Epithelial cell of esophagus (primary cell): ENCODE measurements at regions not wholly inside any gene's neighbourhood (a gene's known extent, or its start where the extent isn't known, plus 50 kb on each side); places are given as distances from the start of the nearest gene placed in this dataset.

Experiments
- DNase-seq: peaks from one replicate; pipeline ENCODE4 v3.0.0; 2010; ENCODE audit warnings: low read depth
- H3K4me3 ChIP-seq: 2 replicates; pipeline ENCODE4 v1.5.1; 2011; ENCODE audit warnings: mild to moderate bottlenecking, low read length, control low read depth
- TF ChIP-seq, protein P1 (sequence below): IDR thresholded peaks from 2 replicates; pipeline ENCODE4 v1.5.1; 2011; ENCODE audit warnings: low read depth, mild to moderate bottlenecking, low read length, control low read depth, inconsistent platforms; ENCODE audit not compliant: insufficient read depth; ENCODE audit errors: missing control alignments

DNA sequence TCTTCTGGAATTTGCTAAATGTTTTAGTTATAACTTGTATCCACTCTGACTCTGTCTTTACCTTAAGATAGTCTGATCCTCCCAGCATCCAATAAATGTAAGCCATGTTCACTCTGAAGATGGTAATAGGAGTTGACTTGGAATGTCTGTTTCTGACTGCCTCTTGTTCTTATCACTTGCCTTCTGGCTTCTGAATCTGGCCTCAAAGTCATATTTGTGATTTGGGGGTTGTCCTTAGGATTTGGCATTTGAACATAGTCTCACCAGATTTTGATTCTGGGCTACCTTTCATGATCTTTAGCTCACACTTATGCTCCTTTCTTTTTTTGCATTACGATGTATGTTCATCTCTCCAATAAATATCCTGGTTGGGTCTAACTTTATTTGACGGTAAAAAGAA, 247.0 kb downstream of the SH2D4B start:
- no peak overlapping the region for H3K4me3 ChIP-seq
- no peak for DNase-seq
- TF ChIP-seq, protein P1, sequence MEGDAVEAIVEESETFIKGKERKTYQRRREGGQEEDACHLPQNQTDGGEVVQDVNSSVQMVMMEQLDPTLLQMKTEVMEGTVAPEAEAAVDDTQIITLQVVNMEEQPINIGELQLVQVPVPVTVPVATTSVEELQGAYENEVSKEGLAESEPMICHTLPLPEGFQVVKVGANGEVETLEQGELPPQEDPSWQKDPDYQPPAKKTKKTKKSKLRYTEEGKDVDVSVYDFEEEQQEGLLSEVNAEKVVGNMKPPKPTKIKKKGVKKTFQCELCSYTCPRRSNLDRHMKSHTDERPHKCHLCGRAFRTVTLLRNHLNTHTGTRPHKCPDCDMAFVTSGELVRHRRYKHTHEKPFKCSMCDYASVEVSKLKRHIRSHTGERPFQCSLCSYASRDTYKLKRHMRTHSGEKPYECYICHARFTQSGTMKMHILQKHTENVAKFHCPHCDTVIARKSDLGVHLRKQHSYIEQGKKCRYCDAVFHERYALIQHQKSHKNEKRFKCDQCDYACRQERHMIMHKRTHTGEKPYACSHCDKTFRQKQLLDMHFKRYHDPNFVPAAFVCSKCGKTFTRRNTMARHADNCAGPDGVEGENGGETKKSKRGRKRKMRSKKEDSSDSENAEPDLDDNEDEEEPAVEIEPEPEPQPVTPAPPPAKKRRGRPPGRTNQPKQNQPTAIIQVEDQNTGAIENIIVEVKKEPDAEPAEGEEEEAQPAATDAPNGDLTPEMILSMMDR, result no peak

DNA sequence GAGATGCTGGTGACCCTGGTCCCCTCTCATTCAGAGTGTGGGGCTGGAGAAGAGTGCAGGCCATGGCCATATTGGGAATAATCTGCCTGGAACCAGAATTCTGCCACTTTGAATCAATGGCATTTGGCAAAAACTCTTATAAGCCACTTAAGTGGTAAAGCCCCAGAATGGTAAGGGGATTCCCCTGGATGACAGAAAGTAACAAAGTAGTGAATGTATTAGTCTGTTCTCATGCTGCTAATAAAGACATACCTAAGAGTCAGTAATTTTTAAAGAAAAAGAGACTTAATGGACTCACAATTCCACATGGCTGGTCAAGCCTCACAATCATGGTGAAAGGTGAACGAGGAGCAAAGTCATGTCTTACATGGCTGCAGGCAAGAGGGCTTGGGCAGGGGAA, 248.6 kb downstream of the SH2D4B start:
- TF ChIP-seq, protein P1, result no peak
- DNase-seq, result no peak
- H3K4me3 ChIP-seq, result no peak overlapping the region

DNA sequence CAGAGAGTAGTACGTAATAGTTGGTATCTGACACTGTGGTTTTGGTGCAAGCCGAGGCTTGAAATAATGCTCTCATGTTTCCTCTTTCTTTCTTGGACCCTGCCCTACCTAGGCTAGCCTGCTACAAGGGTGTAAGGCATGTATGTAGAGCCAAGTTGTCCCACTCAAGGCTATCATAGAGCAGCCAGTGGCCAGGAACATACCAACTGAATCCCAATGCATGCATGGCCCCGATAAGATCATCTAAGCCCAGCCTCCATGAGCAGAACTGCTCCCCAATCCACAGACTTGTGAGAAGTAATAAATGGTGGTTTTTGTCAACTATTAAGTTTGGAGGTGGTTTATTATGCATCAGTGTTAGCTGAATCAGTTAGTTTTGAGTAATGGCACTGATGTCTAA, 250.2 kb downstream of the SH2D4B start:
- TF ChIP-seq, protein P1, result no peak
- DNase-seq, result no peak
- H3K4me3 ChIP-seq, result no peak overlapping the region

DNA sequence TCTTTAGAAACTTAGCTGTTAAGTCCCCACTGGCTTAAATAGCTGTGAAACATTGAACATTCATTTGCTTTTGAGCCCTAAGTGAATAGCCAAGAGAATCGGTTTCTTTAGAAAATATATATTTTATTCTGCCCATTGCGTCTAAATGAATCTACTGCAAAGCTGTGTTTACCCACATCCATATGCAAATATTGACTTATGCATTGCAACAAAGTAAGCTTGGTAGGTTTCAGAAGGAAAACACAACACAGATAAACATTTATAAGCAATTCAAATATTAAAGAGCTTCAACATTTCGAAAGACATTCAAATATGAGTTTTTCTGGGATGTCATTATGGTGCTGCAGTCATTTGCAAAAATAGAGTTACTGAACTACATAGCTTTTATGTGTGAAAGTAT, 257.3 kb downstream of the SH2D4B start:
- no peak overlapping the region for H3K4me3 ChIP-seq
- no peak for DNase-seq
- TF ChIP-seq, protein P1, result no peak

DNA sequence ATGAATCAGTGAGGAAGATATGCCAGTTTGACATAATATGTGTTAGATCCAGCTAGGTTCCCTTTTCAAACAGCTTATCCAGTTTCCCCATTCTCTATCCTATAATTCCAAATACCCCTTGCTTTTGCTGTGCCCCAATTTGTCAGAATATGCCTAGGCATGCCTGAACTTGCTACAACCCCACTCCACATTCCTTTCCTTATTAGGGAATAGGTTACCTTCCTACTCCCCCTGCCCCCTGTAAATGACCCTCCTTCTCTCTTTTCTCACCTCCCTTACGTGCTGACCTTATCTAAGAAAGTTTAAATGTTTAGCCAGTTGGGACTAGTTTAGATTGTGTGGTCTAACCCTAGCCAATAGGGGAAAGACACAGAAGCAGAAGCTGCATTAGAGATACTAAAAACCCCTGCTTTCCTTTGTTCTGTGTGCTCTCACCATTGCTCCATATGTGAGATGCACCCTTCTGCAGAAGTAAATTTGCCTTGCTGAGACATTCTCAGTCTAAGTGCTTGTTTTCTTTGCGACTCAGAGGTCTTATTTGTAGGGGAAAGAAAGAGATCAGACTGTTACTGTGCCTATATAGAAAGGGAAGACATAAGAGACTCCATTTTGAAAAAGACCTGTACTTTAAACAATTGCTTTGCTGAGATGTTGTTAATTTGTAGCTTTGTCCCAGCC, 267.8 kb downstream of the SH2D4B start:
- TF ChIP-seq, protein P1, result no peak
- no peak overlapping the region for H3K4me3 ChIP-seq
- DNase-seq, result no peak

DNA sequence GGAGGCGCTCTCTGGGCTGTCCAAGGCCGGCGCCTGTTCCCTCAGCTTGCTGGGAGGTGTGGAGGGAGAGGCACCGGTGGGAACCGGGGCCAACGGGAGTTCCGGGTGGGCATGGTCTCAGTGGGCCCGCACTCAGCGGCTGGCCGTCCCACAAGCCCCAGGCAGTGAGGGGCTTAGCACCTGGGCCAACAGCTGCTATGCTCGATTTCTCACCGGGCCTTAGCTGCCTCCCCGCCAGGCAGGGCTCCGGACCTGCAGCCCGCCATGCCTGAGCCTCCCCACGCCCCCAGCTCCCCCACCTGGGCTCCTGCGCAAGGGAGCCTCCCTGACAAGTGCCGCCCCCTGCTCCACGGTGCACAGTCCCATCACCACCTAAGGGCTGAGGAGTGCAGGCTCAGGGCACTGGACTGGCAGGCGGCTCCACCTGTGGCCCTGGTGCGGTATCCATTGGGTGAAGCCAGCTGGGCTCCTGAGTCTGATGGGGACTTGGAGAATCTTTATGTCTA, 276.5 kb downstream of the SH2D4B start:
- no peak for DNase-seq
- TF ChIP-seq, protein P1, result no peak

DNA sequence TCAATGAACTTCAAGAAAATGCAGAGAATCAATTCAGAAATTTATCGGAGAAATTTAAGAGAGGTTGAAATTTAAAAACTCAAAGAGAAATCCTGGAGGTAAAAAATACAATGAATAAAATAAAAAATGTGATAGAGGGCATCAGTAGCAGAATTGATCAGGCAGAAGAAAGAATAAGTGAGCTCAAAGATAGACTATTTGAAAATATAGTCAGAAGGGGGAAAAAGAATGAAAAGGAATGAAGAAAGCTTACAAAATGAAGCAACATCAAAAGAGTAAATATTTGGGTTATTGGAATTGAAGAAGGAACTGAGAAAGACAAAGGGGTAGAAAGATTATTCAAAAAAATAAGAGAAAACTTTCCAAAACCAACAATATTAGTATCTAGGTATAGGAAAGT, 291.4 kb downstream of the SH2D4B start:
- DNase-seq, result no peak
- TF ChIP-seq, protein P1, result no peak
- no peak overlapping the region for H3K4me3 ChIP-seq

More for the DNA sequence above, 276.5 kb downstream of the SH2D4B start:
- H3K4me3 ChIP-seq, result no peak overlapping the region
